Activated CD8-positive, alpha-beta T cell treated with anti-CD3 and anti-CD28 coated beads, Interleukin-2, amount 10 ng/mL, durations not matched to agents 7 days and 5 days (primary cell): ENCODE measurements at regions not wholly inside any gene's neighbourhood (a gene's known extent, or its start where the extent isn't known, plus 50 kb on each side); places are given as distances from the start of the nearest gene placed in this dataset.

Source experiments
- ATAC-seq: fragments of 150-1000 bp; cut with Tn5 transposase; one replicate; pipeline ENCODE4 v1.10.0; 2021; ENCODE audit warnings: moderate library complexity
- CTCF ChIA-PET: fragments of 350-600 bp; sonication (Branson Sonifier 250); formaldehyde crosslinking; loops from one replicate; lab custom pipeline; 2021; ENCODE audit warnings: antibody characterized with exemption; lab: Charles Lee
- POLR2A ChIA-PET: fragments of 350-600 bp; sonication (Branson Sonifier 250); formaldehyde crosslinking; loops from one replicate; lab custom pipeline; 2021; ENCODE audit warnings: antibody characterized with exemption; lab: Charles Lee
- DNase-seq: peaks from one replicate; pipeline ENCODE4 v3.0.0-alpha.2; 2020
- H3K27ac Mint-ChIP-seq: one replicate; pipeline ENCODE4 v1.8.0; 2021; ENCODE audit warnings: mild to moderate bottlenecking, mixed read lengths
- H3K27me3 Mint-ChIP-seq: one replicate; pipeline ENCODE4 v1.8.0; 2021; ENCODE audit warnings: low read depth, mixed read lengths
- H3K36me3 Mint-ChIP-seq: one replicate; pipeline ENCODE4 v1.8.0; 2021; ENCODE audit warnings: low read depth, mixed read lengths
- H3K4me1 Mint-ChIP-seq: one replicate; pipeline ENCODE4 v1.8.0; 2021; ENCODE audit warnings: low read depth, mixed read lengths
- H3K4me3 Mint-ChIP-seq: one replicate; pipeline ENCODE4 v1.8.0; 2021; ENCODE audit warnings: mild to moderate bottlenecking, mixed read lengths
- H3K9me3 Mint-ChIP-seq: one replicate; pipeline ENCODE4 v1.8.0; 2022; ENCODE audit warnings: mixed read lengths; ENCODE audit not compliant: insufficient read depth

DNA sequence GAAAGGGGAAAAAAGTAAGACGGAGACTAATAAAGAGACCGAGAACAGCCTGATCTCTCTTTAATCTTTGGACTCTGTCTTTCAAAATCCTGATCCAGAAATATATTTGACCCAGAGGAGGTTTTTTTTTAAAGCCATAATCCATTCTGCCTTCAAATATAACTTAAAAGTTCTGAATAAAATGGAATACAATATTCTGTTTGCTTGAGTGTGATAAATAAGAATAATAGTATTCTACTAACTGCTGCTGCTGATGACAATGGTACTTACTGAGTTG lies 1196.0 kb downstream of the GALC start:
- H3K9me3 Mint-ChIP-seq, result peaks cover 11% of the 10 kb centered on the region
- DNase-seq, result no peak
- ATAC-seq, result no peak
- ChIA-PET CTCF (no interaction called here), POLR2A (no interaction called here)
- H3K4me3 Mint-ChIP-seq, result no peak overlapping the region
- H3K4me1 Mint-ChIP-seq, result no peaks in the 10 kb centered on the region
- no peak overlapping the region for H3K27ac Mint-ChIP-seq
- H3K27me3 Mint-ChIP-seq, result no peaks in the 10 kb centered on the region
- no peaks in the 10 kb centered on the region for H3K36me3 Mint-ChIP-seq

- POLR2A ChIA-PET, result no interaction called here
- peaks cover 11% of the 10 kb centered on the region for H3K9me3 Mint-ChIP-seq
- ATAC-seq (no peak), DNase-seq (no peak)
- no peaks in the 10 kb centered on the region for H3K27me3 Mint-ChIP-seq
- no peaks in the 10 kb centered on the region for H3K36me3 Mint-ChIP-seq
- no peak overlapping the region for H3K27ac Mint-ChIP-seq
- no peak overlapping the region for H3K4me3 Mint-ChIP-seq
- no peaks in the 10 kb centered on the region for H3K4me1 Mint-ChIP-seq
- CTCF ChIA-PET, result no interaction called here
Measured at GRCh38 chr14:86796221-86797074, 1196.5 kb downstream of the GALC start.

DNA sequence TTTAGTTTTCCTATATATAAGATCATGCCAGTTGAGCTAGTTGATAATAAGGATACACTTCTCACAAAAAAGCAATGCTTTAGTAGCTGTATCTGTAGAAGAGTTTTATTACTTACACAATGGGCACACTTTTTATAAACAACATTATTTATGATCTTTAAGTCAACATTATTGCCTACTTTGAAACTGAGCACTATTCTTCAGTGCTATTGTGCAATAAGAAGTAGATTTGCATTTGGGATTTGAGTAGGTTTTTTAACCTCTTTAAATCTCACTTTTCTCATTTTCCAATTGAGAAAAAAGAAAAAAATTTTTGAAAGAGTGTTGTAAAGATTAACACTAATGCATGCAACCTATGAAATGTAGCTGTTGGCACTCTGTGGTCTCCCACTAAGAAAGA lies 1198.3 kb downstream of the GALC start:
- H3K27me3 Mint-ChIP-seq, result no peaks in the 10 kb centered on the region
- DNase-seq (no peak), ATAC-seq (no peak)
- H3K9me3 Mint-ChIP-seq, result peaks cover 8% of the 10 kb centered on the region
- CTCF ChIA-PET, result no interaction called here
- H3K4me1 Mint-ChIP-seq, result no peaks in the 10 kb centered on the region
- no peaks in the 10 kb centered on the region for H3K36me3 Mint-ChIP-seq
- no peak overlapping the region for H3K27ac Mint-ChIP-seq
- POLR2A ChIA-PET, result no interaction called here
- H3K4me3 Mint-ChIP-seq, result no peak overlapping the region

DNA sequence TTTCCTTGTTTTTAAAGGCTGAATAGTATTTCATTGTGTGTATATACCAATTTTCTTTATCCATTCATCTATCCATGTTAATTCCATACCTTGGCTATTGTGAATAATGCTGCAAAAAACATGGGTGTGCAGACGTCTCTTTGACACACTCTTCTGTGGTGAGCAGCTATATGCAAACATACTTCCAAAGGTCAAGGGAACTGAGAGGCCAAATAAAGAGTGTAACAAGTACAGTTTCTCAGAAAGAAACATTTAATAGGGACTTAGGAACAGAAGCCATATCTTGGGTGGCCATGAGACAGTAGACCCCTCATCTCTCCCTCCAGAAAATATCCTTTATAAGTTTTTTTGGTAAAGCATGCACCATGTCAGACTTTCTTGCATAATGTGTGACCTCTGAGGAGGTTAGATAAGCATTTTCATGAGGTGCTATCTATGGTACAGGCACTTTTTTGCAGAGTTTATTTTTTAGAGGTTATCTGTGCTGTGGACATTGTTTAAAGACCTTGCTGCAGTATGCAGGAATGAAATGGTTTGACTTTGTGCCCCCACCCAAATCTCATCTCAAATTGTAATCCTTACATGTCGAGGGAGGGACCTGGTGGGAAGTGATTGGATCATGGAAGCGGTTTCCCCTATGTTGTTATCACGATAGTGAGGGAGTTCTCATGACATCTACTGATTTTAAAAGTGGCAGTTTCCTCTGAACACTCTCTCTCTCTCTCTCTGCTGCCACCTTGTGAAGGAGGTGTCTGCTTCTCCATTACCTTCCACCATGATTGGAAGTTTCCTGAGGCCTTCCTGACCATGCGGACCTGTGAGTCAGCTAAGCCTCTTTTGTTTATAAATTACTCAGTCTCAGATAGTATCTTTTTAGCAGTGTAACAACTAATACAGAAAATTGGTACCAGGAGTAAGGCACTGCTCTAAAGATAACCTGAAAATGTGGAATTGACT lies 1202.3 kb downstream of the GALC start:
- CTCF ChIA-PET, result no interaction called here
- POLR2A ChIA-PET, result no interaction called here
- H3K4me1 Mint-ChIP-seq, result no peaks in the 10 kb centered on the region
- ATAC-seq (no peak), DNase-seq (no peak)
- no peak overlapping the region for H3K27ac Mint-ChIP-seq
- no peaks in the 10 kb centered on the region for H3K36me3 Mint-ChIP-seq
- H3K4me3 Mint-ChIP-seq, result no peak overlapping the region
- peaks cover 7% of the 10 kb centered on the region for H3K9me3 Mint-ChIP-seq
- H3K27me3 Mint-ChIP-seq, result no peaks in the 10 kb centered on the region

GRCh38 chr14:86788224-86788623 lies 1204.8 kb downstream of the GALC start:
- H3K4me1 Mint-ChIP-seq, result no peaks in the 10 kb centered on the region
- CTCF ChIA-PET, result no interaction called here
- DNase-seq (no peak), ATAC-seq (no peak)
- no peaks in the 10 kb centered on the region for H3K36me3 Mint-ChIP-seq
- no peaks in the 10 kb centered on the region for H3K27me3 Mint-ChIP-seq
- H3K9me3 Mint-ChIP-seq, result peaks cover 7% of the 10 kb centered on the region
- H3K4me3 Mint-ChIP-seq, result no peak overlapping the region
- no peak overlapping the region for H3K27ac Mint-ChIP-seq
- POLR2A ChIA-PET, result no interaction called here

GRCh38 chr14:86787717-86788116 lies 1205.3 kb downstream of the GALC start:
- no peaks in the 10 kb centered on the region for H3K27me3 Mint-ChIP-seq
- no peak overlapping the region for H3K4me3 Mint-ChIP-seq
- ChIA-PET CTCF (no interaction called here), POLR2A (no interaction called here)
- H3K4me1 Mint-ChIP-seq, result no peaks in the 10 kb centered on the region
- H3K9me3 Mint-ChIP-seq, result peaks cover 7% of the 10 kb centered on the region
- ATAC-seq (no peak), DNase-seq (no peak)
- H3K36me3 Mint-ChIP-seq, result no peaks in the 10 kb centered on the region
- no peak overlapping the region for H3K27ac Mint-ChIP-seq

- ChIA-PET POLR2A (no interaction called here), CTCF (no interaction called here)
- Mint-ChIP-seq H3K27me3 (no peaks in the 10 kb centered on the region), H3K4me3 (no peak overlapping the region), H3K36me3 (no peaks in the 10 kb centered on the region), H3K9me3 (peaks cover 7% of the 10 kb centered on the region), H3K4me1 (no peaks in the 10 kb centered on the region), H3K27ac (no peak overlapping the region)
- no peak for DNase-seq
- no peak for ATAC-seq
Measured at GRCh38 chr14:86782092-86782580, 1210.8 kb downstream of the GALC start.

DNA sequence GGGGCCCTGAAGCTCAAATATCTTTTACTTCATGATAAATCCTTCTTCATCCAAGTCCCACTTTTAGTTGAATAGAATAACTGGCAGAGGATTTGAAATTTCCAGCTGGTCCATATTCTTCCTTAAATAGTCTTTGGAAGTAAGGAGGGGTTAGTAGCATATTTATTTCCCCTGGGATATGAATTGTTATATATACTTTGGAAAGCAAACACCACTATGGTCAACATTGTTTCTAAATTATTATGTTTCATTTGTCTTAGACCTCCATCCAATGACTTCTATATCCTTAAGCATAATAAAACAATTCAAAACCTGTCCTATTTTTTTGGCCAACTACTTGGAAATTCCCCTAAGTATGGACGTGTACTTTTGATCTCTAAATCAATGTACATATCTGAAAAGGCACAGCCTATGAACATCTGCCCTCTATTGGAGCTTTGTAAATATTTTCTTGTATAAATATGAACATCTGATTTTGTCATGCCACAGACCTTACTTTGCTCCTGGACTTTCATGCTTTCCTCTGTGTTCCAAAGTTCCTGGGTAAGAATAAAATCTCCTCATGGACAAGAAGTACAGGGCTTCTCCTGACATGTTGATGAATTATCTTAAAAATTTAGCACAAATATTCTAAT lies 1212.0 kb downstream of the GALC start:
- no peak for DNase-seq
- H3K4me1 Mint-ChIP-seq, result no peaks in the 10 kb centered on the region
- H3K27ac Mint-ChIP-seq, result no peak overlapping the region
- ATAC-seq, result no peak
- ChIA-PET CTCF (no interaction called here), POLR2A (no interaction called here)
- peaks cover 7% of the 10 kb centered on the region for H3K9me3 Mint-ChIP-seq
- no peak overlapping the region for H3K4me3 Mint-ChIP-seq
- no peaks in the 10 kb centered on the region for H3K36me3 Mint-ChIP-seq
- no peaks in the 10 kb centered on the region for H3K27me3 Mint-ChIP-seq

DNA sequence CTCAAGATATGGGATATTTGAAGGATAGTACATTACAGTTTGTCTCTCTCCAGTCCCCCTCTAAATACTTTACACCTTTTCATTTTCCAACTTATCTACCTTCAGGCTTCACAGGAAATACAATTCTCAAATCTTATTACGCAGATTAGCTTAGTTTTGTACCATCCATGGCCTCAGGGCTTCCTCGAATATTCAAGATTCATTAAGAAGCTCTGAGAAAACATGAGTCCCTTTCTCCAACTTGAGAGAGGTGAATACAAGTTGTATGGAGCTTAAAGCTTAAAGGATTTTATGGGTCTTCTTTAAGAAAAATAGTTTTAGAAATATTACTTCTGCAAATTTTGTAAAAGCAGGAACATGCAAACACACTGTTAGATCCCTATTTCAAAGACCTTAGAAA lies 1212.5 kb downstream of the GALC start:
- no peak overlapping the region for H3K4me3 Mint-ChIP-seq
- no peaks in the 10 kb centered on the region for H3K36me3 Mint-ChIP-seq
- CTCF ChIA-PET, result no interaction called here
- no peak for ATAC-seq
- H3K27me3 Mint-ChIP-seq, result no peaks in the 10 kb centered on the region
- no peak overlapping the region for H3K27ac Mint-ChIP-seq
- peaks cover 7% of the 10 kb centered on the region for H3K9me3 Mint-ChIP-seq
- DNase-seq, result no peak
- POLR2A ChIA-PET, result no interaction called here
- H3K4me1 Mint-ChIP-seq, result no peaks in the 10 kb centered on the region

DNA sequence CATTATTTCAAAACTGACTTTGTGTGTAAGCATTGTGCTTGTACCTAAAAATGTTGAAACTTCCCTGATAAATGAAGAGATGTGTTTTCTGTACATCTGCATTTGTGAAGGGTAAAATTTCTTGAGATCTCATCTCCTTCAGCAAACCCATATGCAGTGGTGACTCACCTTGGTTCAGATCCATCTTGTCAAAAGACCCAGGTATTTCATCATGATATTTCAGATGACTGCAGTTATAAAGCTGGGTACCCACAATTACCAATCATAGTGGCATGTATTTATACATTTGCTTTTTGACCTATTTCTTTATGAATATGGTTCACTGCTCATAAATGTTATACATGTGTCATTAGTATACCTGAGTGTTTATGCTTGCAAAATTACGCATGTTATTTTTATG lies 1213.6 kb downstream of the GALC start:
- no peak overlapping the region for H3K4me3 Mint-ChIP-seq
- no peak overlapping the region for H3K27ac Mint-ChIP-seq
- no peak for DNase-seq
- CTCF ChIA-PET, result no interaction called here
- H3K27me3 Mint-ChIP-seq, result no peaks in the 10 kb centered on the region
- ATAC-seq, result no peak
- POLR2A ChIA-PET, result no interaction called here
- no peaks in the 10 kb centered on the region for H3K4me1 Mint-ChIP-seq
- peaks cover 7% of the 10 kb centered on the region for H3K9me3 Mint-ChIP-seq
- no peaks in the 10 kb centered on the region for H3K36me3 Mint-ChIP-seq

DNA sequence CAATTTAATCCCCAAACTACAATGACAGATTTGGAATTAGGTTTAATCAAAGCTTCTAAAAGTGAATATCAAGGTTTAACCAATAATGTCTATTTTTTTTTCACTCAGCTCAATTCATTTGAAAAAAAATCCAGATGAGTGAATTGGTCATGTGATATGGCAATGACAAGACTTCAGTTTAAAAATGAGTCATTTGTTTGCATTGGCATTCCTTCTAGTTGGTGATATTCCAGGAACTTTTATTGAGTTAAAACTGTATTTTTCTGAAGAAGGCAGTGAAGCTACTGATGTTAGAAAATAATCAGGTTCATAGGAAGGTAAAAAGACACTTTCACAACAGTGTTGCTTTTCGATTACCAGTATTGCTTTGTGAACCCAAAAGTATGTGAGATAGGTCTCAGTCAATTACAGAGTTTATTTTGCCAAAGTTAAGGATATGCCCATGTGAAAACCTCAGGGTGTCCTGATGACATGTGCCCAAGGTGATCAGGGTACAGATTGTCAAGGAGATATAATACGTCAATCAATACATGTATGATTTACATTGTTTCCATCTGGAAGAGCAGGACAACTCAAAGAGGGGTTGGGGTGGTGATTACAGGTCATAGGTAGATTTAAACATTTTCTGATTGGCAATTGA lies 1214.9 kb downstream of the GALC start:
- ChIA-PET CTCF (no interaction called here), POLR2A (no interaction called here)
- H3K27ac Mint-ChIP-seq, result no peak overlapping the region
- no peaks in the 10 kb centered on the region for H3K27me3 Mint-ChIP-seq
- H3K4me1 Mint-ChIP-seq, result no peaks in the 10 kb centered on the region
- no peaks in the 10 kb centered on the region for H3K36me3 Mint-ChIP-seq
- no peak for ATAC-seq
- no peak for DNase-seq
- H3K4me3 Mint-ChIP-seq, result no peak overlapping the region
- peaks cover 7% of the 10 kb centered on the region for H3K9me3 Mint-ChIP-seq
